ENCODE measurements at regions not wholly inside any gene's neighbourhood (a gene's known extent, or its start where the extent isn't known, plus 50 kb on each side); places are given as distances from the start of the nearest gene placed in this dataset.

DNA sequence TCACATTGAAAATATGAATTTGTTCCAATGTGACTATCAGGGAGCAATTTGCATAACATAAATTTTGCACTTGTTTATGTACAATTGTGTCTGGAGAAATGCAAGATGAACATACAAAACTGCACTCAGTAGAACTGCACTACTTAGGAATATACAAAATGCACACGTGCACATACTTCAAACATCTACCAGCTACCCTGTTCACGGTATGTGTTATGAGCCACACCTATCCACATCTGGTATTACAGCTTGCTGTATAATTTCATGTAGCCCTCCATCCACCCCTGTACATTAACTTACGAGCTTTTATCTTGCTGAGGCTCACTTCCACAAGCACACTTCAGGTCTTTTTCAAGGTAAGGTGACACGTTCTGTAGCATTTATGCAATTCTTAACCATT, 373.5 kb upstream of the ZEB2 start:
- DNase-seq = no peak

DNA sequence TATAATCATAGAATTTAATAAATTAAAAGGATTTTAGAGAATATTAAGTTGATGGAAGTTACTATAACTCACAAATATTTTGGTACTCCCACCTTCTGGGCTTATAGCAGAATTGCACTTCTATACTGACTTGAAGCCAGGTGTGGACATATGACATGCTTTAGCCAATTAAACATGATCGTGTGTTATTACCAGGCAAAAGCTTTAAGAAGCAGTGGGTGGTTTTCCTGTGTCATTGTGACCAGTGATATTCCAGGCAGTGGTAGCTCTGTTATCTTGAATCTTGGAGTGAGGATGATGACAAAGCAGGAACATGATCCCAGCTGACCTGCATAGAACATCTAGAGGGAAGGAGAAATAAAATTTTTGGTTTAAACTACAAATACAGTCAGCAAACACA, 370.9 kb upstream of the ZEB2 start:
- peak; percentile 46 for DNase-seq

DNA sequence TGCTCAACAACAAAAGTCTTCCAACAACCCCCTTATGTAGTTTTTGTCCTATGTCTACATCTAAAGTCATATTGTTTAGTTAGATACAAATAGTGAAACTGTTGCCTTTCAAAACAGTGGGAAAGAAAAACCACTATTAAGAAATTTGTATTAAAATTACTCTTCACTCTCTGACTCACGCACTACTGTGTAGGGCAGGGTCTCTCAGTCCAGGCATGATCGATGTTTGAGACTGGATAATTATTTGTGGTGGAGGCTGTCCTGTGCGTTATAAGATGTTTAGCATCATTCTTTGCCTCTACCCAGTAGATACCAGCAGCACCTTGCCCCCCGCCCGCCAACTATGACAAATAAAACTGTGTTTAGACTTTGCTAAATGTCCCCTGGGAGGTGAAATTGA, 369.4 kb upstream of the ZEB2 start:
- DNase-seq = no peak

DNA sequence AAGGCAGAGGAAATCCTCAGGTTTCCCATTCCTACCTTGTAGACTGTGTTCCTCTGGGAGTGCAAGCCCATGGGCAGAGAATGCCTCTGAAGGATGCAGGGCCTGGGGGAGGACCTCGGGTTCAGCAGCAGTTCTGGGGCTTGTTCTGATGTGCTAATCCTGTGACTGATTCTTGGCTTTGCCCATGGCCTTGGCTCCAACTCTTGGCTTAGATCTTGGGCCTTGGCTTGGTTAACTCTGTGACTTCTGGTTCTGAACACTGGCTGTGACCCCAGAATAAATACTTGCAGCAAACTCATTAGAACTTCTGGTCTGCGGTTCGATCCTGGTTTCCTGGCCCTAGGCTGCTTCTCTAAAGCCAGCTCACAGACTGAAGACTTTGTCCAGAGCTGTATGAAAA, 366.9 kb upstream of the ZEB2 start:
- DNase-seq = no peak

DNA sequence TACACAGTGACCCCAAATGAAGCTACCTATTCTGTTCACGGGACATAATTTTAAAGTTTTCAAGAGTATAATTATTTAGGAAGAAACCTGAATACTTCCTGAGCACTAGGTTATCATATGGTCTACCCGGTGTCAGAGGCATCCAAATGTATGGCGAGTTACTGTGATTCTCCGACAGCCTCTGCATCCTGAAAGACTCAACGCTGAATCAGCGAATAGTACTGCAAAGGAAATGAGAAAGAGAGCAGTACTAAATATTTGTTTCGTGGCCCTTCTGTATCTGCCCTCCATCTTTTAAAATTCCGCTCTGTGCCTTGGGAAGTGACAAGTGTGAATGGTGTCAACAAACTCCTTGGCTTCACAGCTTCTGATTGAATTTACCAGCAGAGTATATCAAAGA, 358.0 kb upstream of the ZEB2 start:
- DNase-seq = no peak

GRCh38 chr2:144876013-144876412, 356.1 kb upstream of the ZEB2 start:
- peak; percentile 95 for DNase-seq

DNA sequence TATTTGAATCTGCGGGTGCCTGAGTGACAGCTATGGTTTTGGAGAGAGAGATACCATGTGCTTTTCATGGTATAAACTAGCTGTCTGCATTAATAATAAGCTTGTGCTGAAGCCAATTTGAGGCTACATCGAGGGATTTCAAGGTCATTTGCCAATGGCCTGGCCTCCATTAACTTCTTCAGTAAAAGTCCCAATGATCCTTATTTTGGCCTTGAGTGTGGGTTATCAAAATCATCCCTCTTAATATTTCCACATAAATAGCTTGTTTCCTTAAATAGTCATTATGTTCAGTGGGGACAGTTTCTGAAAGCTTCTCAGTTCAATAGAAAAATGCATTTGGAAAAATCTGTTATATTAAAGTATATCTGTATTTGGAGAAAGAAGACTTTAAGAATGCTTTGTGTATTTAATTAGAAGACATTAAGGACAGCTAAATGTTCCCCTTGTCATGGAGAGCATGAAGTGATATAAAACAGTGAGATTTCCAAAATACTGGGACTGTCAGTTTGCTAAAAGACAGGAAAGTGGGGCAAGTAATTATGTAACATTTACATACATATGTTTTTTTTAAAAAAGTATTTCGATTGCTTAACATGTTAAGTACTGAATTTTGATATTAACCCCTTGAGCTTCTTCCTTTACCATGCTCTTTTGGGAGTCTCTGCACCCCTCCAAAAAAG, 355.5 kb upstream of the ZEB2 start:
- DNase-seq = no peak

DNA sequence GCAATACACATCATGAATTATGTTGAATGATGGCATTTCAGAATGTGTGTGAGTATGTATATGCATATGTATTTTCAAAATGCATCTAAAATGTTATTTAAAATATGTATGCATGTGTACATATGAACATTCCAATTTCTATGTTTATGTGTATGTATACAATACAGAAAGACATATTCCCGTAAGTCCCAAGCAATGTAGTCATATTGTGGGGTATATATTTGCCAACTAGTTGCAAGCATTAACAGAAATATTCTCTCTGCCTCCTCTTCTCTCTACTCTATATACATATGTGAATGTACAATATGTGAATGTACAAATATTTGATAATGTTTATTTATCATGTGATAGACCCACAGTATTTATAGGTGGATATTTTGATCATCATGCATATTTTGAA, 345.8 kb upstream of the ZEB2 start:
- DNase-seq = no peak

DNA sequence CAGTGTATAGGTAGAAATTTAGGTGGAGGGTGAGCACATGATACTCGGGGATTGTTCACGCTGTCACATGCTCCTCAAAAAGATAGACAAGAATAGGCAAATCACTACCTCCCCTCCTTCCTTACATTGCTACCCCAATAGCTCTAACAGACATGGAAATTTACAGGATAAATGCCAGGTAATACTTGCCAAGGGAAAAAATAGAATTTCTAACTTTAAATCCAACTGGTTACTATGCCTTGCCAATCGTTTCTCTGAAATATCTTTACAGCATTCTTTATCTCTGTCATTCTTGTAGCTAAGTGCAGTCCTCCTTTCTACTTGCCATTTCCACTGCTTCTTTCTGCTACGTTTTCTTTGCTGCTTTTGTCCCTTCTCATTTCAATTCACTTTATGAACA, 339.8 kb upstream of the ZEB2 start:
- DNase-seq = no peak

DNA sequence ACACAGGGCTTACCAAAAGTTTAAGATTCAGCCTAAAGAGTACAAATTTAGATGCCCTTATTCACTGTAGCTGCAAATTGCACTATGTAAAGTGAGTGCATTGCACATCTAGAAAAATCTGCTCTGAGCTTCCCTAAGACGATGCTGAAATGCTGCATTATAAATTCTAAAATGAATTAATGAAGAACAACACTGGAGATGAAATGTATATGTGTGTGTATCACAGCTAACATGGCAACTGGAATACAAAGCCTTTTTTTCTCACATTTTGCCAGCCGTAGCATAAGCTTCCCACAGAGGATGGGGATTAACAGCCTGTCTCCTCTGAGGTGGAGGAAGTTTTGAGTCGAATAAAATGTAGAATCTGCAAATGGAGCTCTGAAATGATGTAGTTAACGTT, 338.3 kb upstream of the ZEB2 start:
- no peak for DNase-seq

- no peak for DNase-seq
Measured at GRCh38 chr2:144854596-144854995, 334.7 kb upstream of the ZEB2 start.

- DNase-seq = no peak
Measured at GRCh38 chr2:144849612-144850011, 329.7 kb upstream of the ZEB2 start.

DNA sequence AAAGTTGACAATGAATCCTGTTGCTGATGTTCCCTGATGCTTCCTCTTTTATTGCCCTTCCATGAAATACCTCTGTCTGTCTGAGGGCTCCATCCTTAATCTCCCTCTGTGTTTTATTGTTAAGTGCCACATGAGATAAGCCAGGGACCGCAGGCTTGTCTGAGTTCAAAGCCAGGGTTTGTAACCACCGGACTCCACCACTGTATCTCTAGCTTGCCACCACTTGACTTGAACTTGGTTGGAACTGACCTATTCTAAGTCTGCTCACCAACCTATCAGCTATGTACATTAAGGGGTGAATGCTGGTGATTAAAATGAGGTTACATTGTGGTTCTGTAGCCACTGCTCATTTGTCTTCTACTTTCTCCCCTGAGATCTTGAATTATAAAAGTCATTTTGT, 328.5 kb upstream of the ZEB2 start:
- no peak for DNase-seq

GRCh38 chr2:144847347-144848080, 327.6 kb upstream of the ZEB2 start:
- no peak for DNase-seq

DNA sequence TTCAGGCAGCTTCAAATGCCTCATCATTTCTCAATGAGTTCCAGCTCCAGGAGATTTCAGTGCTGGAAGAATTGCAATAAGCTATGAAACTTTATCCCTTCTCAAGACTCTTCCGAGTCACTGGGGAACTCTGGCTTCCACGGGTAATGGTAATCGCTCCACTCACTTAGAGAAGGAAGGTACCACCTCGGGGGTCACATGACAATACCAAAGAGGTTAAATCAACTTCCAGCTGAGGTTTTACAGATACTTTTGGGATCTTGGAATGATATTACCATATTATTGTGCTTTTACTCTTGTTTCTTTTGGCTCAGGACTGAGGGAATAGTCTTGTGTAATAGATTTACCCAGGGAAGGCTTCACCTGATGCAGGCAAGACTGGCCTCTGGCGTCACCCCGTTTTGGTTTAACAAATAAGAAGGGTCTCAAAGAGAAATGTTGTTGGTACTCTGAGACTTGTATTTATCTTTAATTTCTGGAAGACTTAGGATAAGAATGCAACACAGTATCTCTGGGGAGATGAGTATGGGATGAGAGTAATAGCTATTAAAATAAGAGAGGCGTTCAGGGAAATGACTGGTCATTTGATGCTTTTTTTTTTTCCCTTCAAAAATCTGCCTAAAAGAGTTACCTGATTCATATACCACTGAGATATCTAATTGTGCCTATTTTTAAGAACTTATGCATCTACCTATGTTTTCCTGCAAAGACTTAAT, 316.9 kb upstream of the ZEB2 start:
- peak; percentile 69 for DNase-seq

- DNase-seq = peak; percentile 11
Measured at GRCh38 chr2:144835634-144836350, 315.9 kb upstream of the ZEB2 start.

GRCh38 chr2:144834998-144835633, 315.2 kb upstream of the ZEB2 start:
- DNase-seq = peak; percentile 53

- no peak for DNase-seq
Measured at GRCh38 chr2:144834363-144834762, 314.4 kb upstream of the ZEB2 start.

- DNase-seq = peak; percentile 10
Measured at GRCh38 chr2:144833075-144833637, 313.2 kb upstream of the ZEB2 start.

GRCh38 chr2:144832048-144832447, 312.1 kb upstream of the ZEB2 start:
- no peak for DNase-seq

DNA sequence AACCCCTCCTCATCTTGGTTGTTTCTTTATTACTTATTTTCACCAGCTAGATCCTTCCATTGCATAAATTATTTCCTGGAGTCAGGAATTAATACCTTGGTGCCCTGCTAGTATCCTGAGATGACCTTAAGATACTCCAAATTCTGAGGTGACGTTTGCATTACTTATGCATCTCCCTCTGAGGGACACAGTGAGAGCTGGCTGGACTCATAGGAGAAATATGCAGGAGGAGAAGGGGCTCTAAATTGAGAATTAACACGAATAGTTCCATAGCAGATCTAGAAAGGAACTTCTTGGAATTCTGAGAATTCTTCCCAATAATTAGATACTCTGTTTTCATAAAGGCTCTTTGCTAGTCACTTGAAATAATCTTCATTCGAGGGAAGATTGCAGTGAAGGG, 310.6 kb upstream of the ZEB2 start:
- peak; percentile 92 for DNase-seq

GRCh38 chr2:144827404-144827803, 307.5 kb upstream of the ZEB2 start:
- no peak for DNase-seq
